ENCODE measurements at regions not wholly inside any gene's neighbourhood (a gene's known extent, or its start where the extent isn't known, plus 50 kb on each side); places are given as distances from the start of the nearest gene placed in this dataset.

- no peak for TF ChIP-seq ZBTB33 (IDR thresholded peaks at IDR 0.05; ENCODE audit: extremely low read depth, insufficient replicate concordance, low read length)
These were observed 131.1 kb upstream of the FBXO33 start (continued) for GRCh38 chr14:39563361-39563760.

GRCh38 chr14:39562175-39562574 is 129.9 kb upstream of the FBXO33 start:
- Histone ChIP-seq H3K4me1 (ENCODE audit: control insufficient read depth in 1 of 2, insufficient read depth in 2 of 2, low read length in 2 of 2) (no peaks in the 10 kb centered on the region), H3K9me2 (ENCODE audit: insufficient read depth) (no peaks in the 10 kb centered on the region), H3K4me2 (ENCODE audit: low read length) (no peak overlapping the region), H3K9ac (ENCODE audit: low read length) (no peak overlapping the region), H4K20me1 (ENCODE audit: insufficient read depth) (no peaks in the 10 kb centered on the region), H3K27ac (ENCODE audit: low read depth, low read length) (no peak overlapping the region), H3K79me2 (ENCODE audit: insufficient read depth, low read length) (no peaks in the 10 kb centered on the region), H2AFZ (ENCODE audit: low read depth, low read length, poor library complexity, severe bottlenecking) (no peak overlapping the region), H3K36me3 (ENCODE audit: control insufficient read depth in 1 of 2, insufficient read depth in 2 of 2, low read length in 2 of 2) (no peaks in the 10 kb centered on the region), H3K4me3 (replicated peaks in 1 of 2; ENCODE audit: low read depth in 1 of 2, low read length in 2 of 2) (no peak overlapping the region), H3K9me3 (ENCODE audit: control insufficient read depth in 1 of 2, insufficient read depth in 1 of 2, low read depth in 1 of 2, low read length in 2 of 2) (no peaks in the 10 kb centered on the region; a peak in 1 of 4 replicates), H3K27me3 (ENCODE audit: insufficient read depth, low read length) (no peaks in the 10 kb centered on the region)
- CTCF ChIA-PET, result no interaction called here
- TF ChIP-seq CTCF (IDR thresholded peaks at IDR 0.05 in 2 of 3, conservative IDR thresholded peaks at IDR 0.05 in 1 of 3; ENCODE audit: borderline replicate concordance in 1 of 3, insufficient read depth in 1 of 3, low read depth in 2 of 3, low read length in 2 of 3), result no peak
- TF ChIP-seq ZBTB33 (IDR thresholded peaks at IDR 0.05; ENCODE audit: extremely low read depth, insufficient replicate concordance, low read length), result no peak
- TF ChIP-seq POLR2A (IDR thresholded peaks at IDR 0.05; ENCODE audit: borderline replicate concordance, extremely low read depth, insufficient read depth, insufficient read length), result no peak
- TF ChIP-seq EZH2phosphoT487 (IDR thresholded peaks at IDR 0.05; ENCODE audit: borderline replicate concordance), result no peak
- no peak for TF ChIP-seq YY1 (IDR thresholded peaks at IDR 0.05; ENCODE audit: extremely low read depth, insufficient replicate concordance, low read depth, low read length)
- intact Hi-C loops (cut with micrococcal nuclease), result no loop called here
- BruUV-seq (replicated peaks), result no TSS peak
- RAD21 ChIA-PET (ENCODE audit: low non-redundant PET in 1 of 2, low total read pairs in 2 of 2, uncharacterized antibody in 2 of 2, unreplicated experiment in 2 of 2), result no interaction called here
- DNase-seq (ENCODE audit: low read depth, low spot score) (no peak), ATAC-seq (no peak)
- POLR2A ChIA-PET, result no interaction called here
